ENCODE measurements at regions not wholly inside any gene's neighbourhood (a gene's known extent, or its start where the extent isn't known, plus 50 kb on each side); places are given as distances from the start of the nearest gene placed in this dataset.

- Histone ChIP-seq H3K9ac (ENCODE audit: control insufficient read depth, insufficient read depth, low read length) (no peak overlapping the region), H3K79me2 (ENCODE audit: control insufficient read depth, insufficient read depth, low read length) (no peaks in the 10 kb centered on the region), H3K9me3 (replicated peaks; ENCODE audit: control insufficient read depth, insufficient read depth, low read length) (no peaks in the 10 kb centered on the region), H3K36me3 (ENCODE audit: control insufficient read depth in 2 of 2, insufficient read depth in 2 of 2, low read length in 1 of 2) (no peaks in the 10 kb centered on the region), H2AFZ (ENCODE audit: control insufficient read depth, low read depth, low read length) (no peak overlapping the region), H3K27ac (ENCODE audit: control insufficient read depth, insufficient read depth) (no peak overlapping the region), H3K4me1 (ENCODE audit: control insufficient read depth, insufficient read depth, low read length) (no peaks in the 10 kb centered on the region), H3K27me3 (replicated peaks in 1 of 2; ENCODE audit: control insufficient read depth in 2 of 2, insufficient read depth in 2 of 2, low read length in 1 of 2) (no peaks in the 10 kb centered on the region), H4K20me1 (ENCODE audit: control insufficient read depth, insufficient read depth) (no peaks in the 10 kb centered on the region), H3K4me2 (ENCODE audit: control insufficient read depth, insufficient read depth) (no peak overlapping the region), H3K4me3 (no peak overlapping the region)
- POLR2A ChIA-PET: no interaction called here
- SMC1A ChIA-PET (ENCODE audit: uncharacterized antibody, unreplicated experiment): no interaction called here
- no peak for ATAC-seq
- no peak for DNase-seq (ENCODE audit: low read depth, low spot score)
- 35% methylated on average over 1 of the region's 1 CpG for WGBS (ENCODE audit: insufficient coverage, insufficient replicate concordance, low lambda C conversion rate, missing lambda C conversion rate)
- in situ Hi-C loops (cut with MboI) (no loop called here), intact Hi-C loops (cut with micrococcal nuclease; ENCODE audit: unreplicated experiment) (no loop called here)
- FAIRE-seq: no peak
- no TSS peak for BruUV-seq (replicated peaks)
- TF ChIP-seq ATF2 (IDR thresholded peaks at IDR 0.05; ENCODE audit: low read length) (no peak), POU2F2 (IDR thresholded peaks at IDR 0.05; ENCODE audit: borderline replicate concordance, low read depth, low read length) (no peak), NRF1 (conservative IDR thresholded peaks at IDR 0.05; ENCODE audit: low read depth, low read length) (no peak), BCL11A (IDR thresholded peaks at IDR 0.05; ENCODE audit: low read depth, low read length) (no peak), CHD1 (IDR thresholded peaks at IDR 0.05; ENCODE audit: low read depth, low read length) (no peak), PAX8 (IDR thresholded peaks at IDR 0.05) (no peak), KLF5 (IDR thresholded peaks at IDR 0.05; ENCODE audit: partially characterized antibody) (no peak), SMAD5 (IDR thresholded peaks at IDR 0.05; ENCODE audit: low read depth) (no peak), PRDM15 (CRISPR knock-in tag; IDR thresholded peaks at IDR 0.05) (no peak), RBBP5 (conservative IDR thresholded peaks at IDR 0.05) (no peak), YBX1 (IDR thresholded peaks at IDR 0.05) (no peak)
- RAD21 ChIA-PET (ENCODE audit: unreplicated experiment): no interaction called here
- CTCF ChIA-PET: no interaction called here
Measured at GRCh38 chr11:38640854-38641253, 2042.8 kb upstream of the RAG2 start.

All from GM12878 (cell line).